Endothelial cell of umbilical vein (primary cell): ENCODE measurements at regions not wholly inside any gene's neighbourhood (a gene's known extent, or its start where the extent isn't known, plus 50 kb on each side); places are given as distances from the start of the nearest gene placed in this dataset.

Experiments used
- BruUV-seq: library from RNA; stranded (reverse); fragments of 400-500 nt; replicated peaks from 2 replicates; lab custom pipeline; 2021; lab: Mats Ljungman, UMichigan
- CTCF ChIA-PET: fragments of 300-600, 350-600 bp; sonication (Branson Sonifier 250); formaldehyde crosslinking; loops from one replicate; lab custom pipeline; 2021; ENCODE audit warnings: antibody characterized with exemption, inconsistent platforms; lab: Charles Lee
- POLR2A ChIA-PET: fragments of 300-600, 350-600 bp; sonication (Branson Sonifier 250); formaldehyde crosslinking; loops from one replicate; lab custom pipeline; 2021; ENCODE audit warnings: antibody characterized with exemption, inconsistent platforms; lab: Charles Lee
- DNase-seq: peaks from one replicate; pipeline ENCODE4 v3.0.0-alpha.2; 2011; ENCODE audit warnings: low read depth, low spot score
- FAIRE-seq: peaks from 2 replicates; lab custom pipeline; 2011; peaks lifted over from hg19 to GRCh38; lab: Jason Lieb, UNC
- H2AFZ ChIP-seq: 2 replicates; pipeline ENCODE4 v1.6.0; 2012; ENCODE audit warnings: low read depth, low read length, control low read depth, inconsistent platforms
- H3K27ac ChIP-seq: 2 replicates; pipeline ENCODE4 v1.5.1; 2011; ENCODE audit warnings: low read depth, mild to moderate bottlenecking, control low read depth, low read length, moderate library complexity; ENCODE audit not compliant: insufficient read depth
- H3K27me3 ChIP-seq, 2 experiments: 2 replicates each; pipeline versions ENCODE4 v1.6.0 to v1.6.1; 2011; ENCODE audit warnings: low read length in 2 of 2, mixed read lengths in 1 of 2; ENCODE audit not compliant: control insufficient read depth in 2 of 2, insufficient read depth in 2 of 2
- H3K36me3 ChIP-seq, 2 experiments: 2 replicates in 1 of 2; 3 replicates in 1 of 2; pipeline ENCODE4 v1.5.1; 2011; ENCODE audit warnings: low read length in 2 of 2, mild to moderate bottlenecking in 1 of 2, moderate library complexity in 1 of 2; ENCODE audit not compliant: control insufficient read depth in 2 of 2, insufficient read depth in 2 of 2; ENCODE audit errors: extremely low read depth in 1 of 2
- H3K4me1 ChIP-seq: 3 replicates; pipeline ENCODE4 v1.5.1; 2011; ENCODE audit warnings: mild to moderate bottlenecking, low read length; ENCODE audit not compliant: control insufficient read depth, insufficient read depth; ENCODE audit errors: extremely low read depth
- H3K4me2 ChIP-seq: 2 replicates; pipeline ENCODE4 v1.6.1; 2011; ENCODE audit warnings: low read length, control low read depth, mixed read lengths; ENCODE audit not compliant: insufficient read depth
- H3K4me3 ChIP-seq, 3 experiments: fragments of 200-600 bp in 1 of 3; sonication (generic), shearing (Covaris generic) in 1 of 3; replicated peaks in 1 of 3; 2 replicates each; pipeline ENCODE4 v1.5.1; 2011 to 2016; ENCODE audit warnings: control low read depth in 3 of 3, low read length in 3 of 3, mild to moderate bottlenecking in 2 of 3, inconsistent platforms in 1 of 3, low read depth in 1 of 3, moderate library complexity in 1 of 3; ENCODE audit not compliant: insufficient read depth in 1 of 3
- H3K79me2 ChIP-seq: 2 replicates; pipeline ENCODE4 v1.6.0; 2012; ENCODE audit warnings: low read length, inconsistent platforms; ENCODE audit not compliant: control insufficient read depth, insufficient read depth
- H3K9ac ChIP-seq: replicated peaks from 2 replicates; pipeline ENCODE3; 2011; ENCODE audit warnings: low read length, control low read depth; ENCODE audit not compliant: insufficient read depth; ENCODE audit errors: extremely low read depth
- H3K9me1 ChIP-seq: replicated peaks from 3 replicates; pipeline ENCODE4 v1.6.0; 2011; ENCODE audit warnings: mild to moderate bottlenecking, low read length; ENCODE audit not compliant: control insufficient read depth, insufficient read depth; ENCODE audit errors: extremely low read depth
- H3K9me3 ChIP-seq: replicated peaks from 2 replicates; pipeline ENCODE4 v1.5.1; 2012; ENCODE audit warnings: low read length, inconsistent platforms; ENCODE audit not compliant: control insufficient read depth, insufficient read depth
- H4K20me1 ChIP-seq: replicated peaks from 2 replicates; pipeline ENCODE3; 2011; ENCODE audit warnings: mild to moderate bottlenecking, low read length; ENCODE audit not compliant: control insufficient read depth, insufficient read depth; ENCODE audit errors: extremely low read depth
- CTCF ChIP-seq, 2 donors: IDR thresholded peaks; 1 replicate in 1 of 2; 2 replicates in 1 of 2; pipeline ENCODE4 v1.5.1; 2011; ENCODE audit warnings: low read length in 2 of 2, mild to moderate bottlenecking in 2 of 2, moderate library complexity in 2 of 2, control low read depth in 1 of 2, inconsistent platforms in 1 of 2, low read depth in 1 of 2; ENCODE audit not compliant: insufficient read depth in 1 of 2; ENCODE audit errors: extremely low read depth in 1 of 2
- EZH2 ChIP-seq: IDR thresholded peaks from 2 replicates; pipeline ENCODE4 v1.6.1; 2012; ENCODE audit warnings: borderline replicate concordance, low read depth, mild to moderate bottlenecking, moderate library complexity, low read length, inconsistent platforms; ENCODE audit not compliant: severe bottlenecking
- FOS ChIP-seq: IDR thresholded peaks from 2 replicates; pipeline ENCODE4 v1.6.1; 2011; ENCODE audit warnings: mild to moderate bottlenecking, low read length, moderate library complexity, borderline replicate concordance; ENCODE audit not compliant: insufficient read depth
- GATA2 ChIP-seq: IDR thresholded peaks from 2 replicates; pipeline ENCODE4 v1.7.0; 2011; ENCODE audit warnings: low read depth, mild to moderate bottlenecking, moderate library complexity, mixed read lengths, low read length; ENCODE audit not compliant: insufficient read length, insufficient read depth
- JUN ChIP-seq: IDR thresholded peaks from 2 replicates; pipeline ENCODE4 v1.6.1; 2011; ENCODE audit warnings: borderline replicate concordance, low read depth; ENCODE audit not compliant: insufficient read length, insufficient read depth
- MAX ChIP-seq: IDR thresholded peaks from 2 replicates; pipeline ENCODE4 v1.6.1; 2011; ENCODE audit not compliant: insufficient read depth, insufficient read length
- MYC ChIP-seq: IDR thresholded peaks from one replicate; pipeline ENCODE4 v1.6.1; 2011; ENCODE audit warnings: mild to moderate bottlenecking, low read depth, low read length
- POLR2A ChIP-seq: IDR thresholded peaks from 2 replicates; pipeline ENCODE4 v1.6.1; 2012; ENCODE audit warnings: low read depth, mild to moderate bottlenecking, control low read depth, low read length
- POLR2AphosphoS5 ChIP-seq: IDR thresholded peaks from 2 replicates; pipeline ENCODE4 v1.6.1; 2012; ENCODE audit warnings: low read depth, mild to moderate bottlenecking, control low read depth, low read length, moderate library complexity; ENCODE audit not compliant: insufficient read depth
- dilution Hi-C: fragments of 300-500 bp; cut with MboI; formaldehyde crosslinking; loops from one replicate; pipeline ENCODE4 v1.15.0; 2019; ENCODE audit warnings: low sequenced_read_pairs; ENCODE audit not compliant: extremely low pct_ligation_motif_present
- intact Hi-C: fragments of 100-400 bp; cut with micrococcal nuclease; formaldehyde crosslinking; loops from one replicate; pipeline ENCODE4 v1.10.0; 2022

- no peaks in the 10 kb centered on the region for H3K36me3 ChIP-seq
- peaks cover 8% of the 10 kb centered on the region for H3K9me3 ChIP-seq
- no peaks in the 10 kb centered on the region for H3K79me2 ChIP-seq
- DNase-seq (no peak), FAIRE-seq (no peak)
- H3K4me2 ChIP-seq = no peak overlapping the region
- H3K27me3 ChIP-seq = no peaks in the 10 kb centered on the region
- H4K20me1 ChIP-seq = no peaks in the 10 kb centered on the region
- no peak overlapping the region for H2AFZ ChIP-seq
- H3K4me1 ChIP-seq = no peaks in the 10 kb centered on the region
- BruUV-seq = no TSS peak
- H3K4me3 ChIP-seq = no peak overlapping the region
- TF ChIP-seq MAX (no peak), FOS (no peak), CTCF (IDR thresholded peaks at IDR 0.05; ENCODE audit: extremely low read depth in 1 of 2, insufficient read depth in 1 of 2, low read depth in 1 of 2, low read length in 2 of 2) (no peak), POLR2A (no peak), MYC (no peak), POLR2AphosphoS5 (no peak), EZH2 (no peak), JUN (no peak), GATA2 (no peak)
- no peaks in the 10 kb centered on the region for H3K9me1 ChIP-seq
- CTCF ChIA-PET = no interaction called here
- H3K9ac ChIP-seq = no peak overlapping the region
- no peak overlapping the region for H3K27ac ChIP-seq
- intact Hi-C loops (no loop called here), dilution Hi-C loops (no loop called here)
- POLR2A ChIA-PET = no interaction called here
These were observed 422.7 kb downstream of the FBXO15 start for GRCh38 chr18:73724958-73725357.
